GM23338 (cell line): ENCODE measurements at regions not wholly inside any gene's neighbourhood (a gene's known extent, or its start where the extent isn't known, plus 50 kb on each side); places are given as distances from the start of the nearest gene placed in this dataset.

Source experiments
- CREB1 ChIP-seq: fragments of 250-450 bp; sonication (Bioruptor Pico); IDR thresholded peaks from 2 replicates; pipeline ENCODE4 v1.5.0; 2020; ENCODE audit warnings: low read depth, mild to moderate bottlenecking, moderate library complexity
- CTCF ChIP-seq, 2 experiments: fragments of 200-600 bp in 1 of 2; sonication (generic) in 1 of 2; conservative IDR thresholded peaks; 2 replicates each; pipeline versions ENCODE4 v1.5.1 to v1.6.1; 2016 to 2017; ENCODE audit warnings: antibody characterized with exemption in 2 of 2, low read depth in 2 of 2, mild to moderate bottlenecking in 2 of 2, moderate library complexity in 1 of 2
- ETS1 ChIP-seq: IDR thresholded peaks from 2 replicates; pipeline ENCODE4 v1.6.1; 2016; ENCODE audit warnings: antibody characterized with exemption
- EZH2 ChIP-seq: fragments of 200-600 bp; sonication (generic); IDR thresholded peaks from one replicate; pipeline ENCODE4 v1.8.0; 2017; ENCODE audit warnings: antibody characterized with exemption, mild to moderate bottlenecking, low read depth; ENCODE audit not compliant: unreplicated experiment
- EZH2phosphoT487 ChIP-seq: fragments of 200-600 bp; sonication (generic); IDR thresholded peaks from one replicate; pipeline ENCODE4 v1.8.1; 2018; ENCODE audit warnings: antibody characterized with exemption; ENCODE audit not compliant: unreplicated experiment
- JUNB ChIP-seq: IDR thresholded peaks from one replicate; pipeline ENCODE4 v1.6.1; 2016; ENCODE audit warnings: antibody characterized with exemption; ENCODE audit not compliant: unreplicated experiment
- POLR2AphosphoS5 ChIP-seq: IDR thresholded peaks from 2 replicates; pipeline ENCODE4 v1.6.1; 2016; ENCODE audit warnings: antibody characterized with exemption, low read depth
- REST ChIP-seq: IDR thresholded peaks from one replicate; pipeline ENCODE4 v1.6.1; 2018; ENCODE audit warnings: antibody characterized with exemption; ENCODE audit not compliant: unreplicated experiment
- ZNF114 ChIP-seq: fragments of 250-450 bp; sonication (Bioruptor Pico); IDR thresholded peaks from 2 replicates; pipeline ENCODE4 v1.5.0; 2020; ENCODE audit warnings: mild to moderate bottlenecking, moderate library complexity

GRCh38 chr3:67171841-67172240 is 173.7 kb downstream of the KBTBD8 start:
- TF ChIP-seq EZH2 (no peak), CREB1 (CRISPR knock-in tag) (no peak), CTCF (conservative IDR thresholded peaks at IDR 0.05; ENCODE audit: low read depth in 2 of 2) (no peak), REST (no peak), EZH2phosphoT487 (no peak), ZNF114 (CRISPR knock-in tag) (no peak), POLR2AphosphoS5 (no peak), JUNB (no peak), ETS1 (no peak)
